Spleen (tissue), 11 donors: ENCODE measurements at regions not wholly inside any gene's neighbourhood (a gene's known extent, or its start where the extent isn't known, plus 50 kb on each side); places are given as distances from the start of the nearest gene placed in this dataset.
A peak's percentile ranks its signal among the peaks of the same experiment; 100 is the strongest.

Source experiments
- DNase-seq: peaks from one replicate; pipeline ENCODE4 v3.0.0-alpha.2; 2020
- H3K27ac ChIP-seq, 8 donors: fragments of 200-600 bp; sonication (generic) in 7 of 8; 1 replicate in 4 of 8; 2 replicates in 4 of 8; pipeline versions ENCODE4 v1.5.0 to v1.8.0; 2016 to 2021; ENCODE audit warnings: inconsistent platforms in 4 of 8, mild to moderate bottlenecking in 4 of 8, moderate library complexity in 1 of 8
- H3K27me3 ChIP-seq, 7 donors: fragments of 200-600 bp; sonication (generic) in 6 of 7; replicated peaks in 1 of 7; 1 replicate in 4 of 7; 2 replicates in 3 of 7; pipeline versions ENCODE4 v1.5.0 to v1.8.0; 2016 to 2021; ENCODE audit warnings: inconsistent platforms in 3 of 7, mild to moderate bottlenecking in 1 of 7
- H3K36me3 ChIP-seq, 6 donors: fragments of 200-600 bp; sonication (generic) in 5 of 6; 1 replicate in 4 of 6; 2 replicates in 2 of 6; pipeline versions ENCODE4 v1.5.0 to v1.8.0; 2016 to 2021; ENCODE audit warnings: inconsistent platforms in 2 of 6
- H3K4me1 ChIP-seq, 6 donors: fragments of 200-600 bp; sonication (generic) in 5 of 6; 1 replicate in 3 of 6; 2 replicates in 3 of 6; pipeline versions ENCODE4 v1.5.0 to v1.8.0; 2016 to 2021; ENCODE audit warnings: inconsistent platforms in 3 of 6
- H3K4me3 ChIP-seq, 8 donors: fragments of 200-600 bp; sonication (generic) in 7 of 8; 1 replicate in 4 of 8; 2 replicates in 4 of 8; pipeline versions ENCODE4 v1.5.0 to v1.8.0; 2016 to 2021; ENCODE audit warnings: inconsistent platforms in 4 of 8, mild to moderate bottlenecking in 4 of 8, moderate library complexity in 2 of 8
- H3K9me3 ChIP-seq, 8 donors: fragments of 200-600 bp; sonication (generic) in 7 of 8; 1 replicate in 4 of 8; 2 replicates in 4 of 8; pipeline versions ENCODE4 v1.5.0 to v1.8.0; 2016 to 2021; ENCODE audit warnings: inconsistent platforms in 4 of 8
- POLR2A ChIP-seq, 3 donors: fragments of 450-650 bp; IDR thresholded peaks; one replicate each; pipeline ENCODE4 v1.5.1; 2017; ENCODE audit warnings: antibody characterized with exemption in 3 of 3, mild to moderate bottlenecking in 1 of 3
- POLR2AphosphoS5 ChIP-seq, 3 donors: sonication (generic); formaldehyde crosslinking; IDR thresholded peaks; one replicate each; pipeline ENCODE4 v1.5.1; 2017; ENCODE audit warnings: antibody characterized with exemption in 3 of 3
- WGBS, 5 donors: extraction: QIAGEN DNeasy Blood & Tissue Kit in 3 of 5; methylation state at CpG; one replicate each; pipeline versions ENCODE4 v1.1.5 to v1.1.7; 2013 to 2018; 5-methylcytosine and 5-hydroxymethylcytosine counted together
- intact Hi-C: fragments of 100-400 bp; cut with DNase I; formaldehyde crosslinking; loops from one replicate; pipeline ENCODE4 v1.15.0; 2023; ENCODE audit warnings: low total_unique reads
- TF ChIP-seq, protein P1 (sequence below), 11 experiments: fragments of 200-600 bp in 7 of 11; fragments of 450-650 bp in 4 of 11; sonication (generic) in 4 of 11; IDR thresholded peaks in 8 of 11; conservative IDR thresholded peaks in 3 of 11; 1 replicate in 7 of 11; 2 replicates in 4 of 11; pipeline versions ENCODE4 v1.4.0 to v1.8.0; 2016 to 2021; ENCODE audit warnings: antibody characterized with exemption in 11 of 11, inconsistent platforms in 4 of 11, mild to moderate bottlenecking in 1 of 11
- donor health status: healthy with polysubstance abuse.
- donor health status: DM: no; HTN: no; CAD: no; lungs with moderate emphysema.
- donor health status: DM: no; HTN: no; CAD: no.
- donor health status: Bipolar disorder and iron deficiency.
- donor health status: healthy.
- donor health status: DM: no; HTN: no; CAD: no.
- donor health status: DM: yes; HTN: yes; CAD: no.

DNA sequence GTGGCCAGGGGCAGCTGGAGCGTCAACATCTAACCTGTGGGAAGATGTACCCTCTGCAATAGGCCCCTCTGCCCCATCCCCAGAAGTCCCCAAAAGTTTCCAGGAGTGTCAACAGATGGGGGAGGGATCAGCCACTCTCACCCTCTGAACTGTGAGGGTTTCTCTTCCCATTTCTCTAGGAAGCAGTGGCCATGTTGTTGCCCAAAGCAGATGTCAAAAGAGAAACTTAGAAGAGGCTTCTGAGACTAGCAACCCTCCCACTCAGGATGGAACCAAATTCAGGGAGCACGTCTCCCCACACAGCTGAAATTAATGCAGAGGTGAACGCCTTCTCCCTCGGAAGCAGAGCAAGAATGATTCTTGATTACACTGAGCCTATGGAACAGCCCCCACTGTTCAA, 70.3 kb downstream of the ARL4C start:
- H3K27ac ChIP-seq: peak overlapping the region; percentile 30 to 90 (median 82)
- WGBS, 5 donors: 54 to 69% (median 66%) methylated on average over 4 of the region's 4 CpGs
- H3K27me3 ChIP-seq: no peaks in the 10 kb centered on the region
- intact Hi-C loops: loop anchor here (10.0 kb wide), 1 partner anchor 68 kb away; the partner anchor contains the start of gene ARL4C
- peaks cover 34 to 81% (median 64%) of the 10 kb centered on the region in 6 donors for H3K4me1 ChIP-seq
- no peak for DNase-seq
- H3K36me3 ChIP-seq: no peaks in the 10 kb centered on the region
- H3K9me3 ChIP-seq: no peaks in the 10 kb centered on the region
- TF ChIP-seq POLR2A (IDR thresholded peaks at IDR 0.05) (no peak), POLR2AphosphoS5 (IDR thresholded peaks at IDR 0.05) (no peak)
- TF ChIP-seq, protein P1, sequence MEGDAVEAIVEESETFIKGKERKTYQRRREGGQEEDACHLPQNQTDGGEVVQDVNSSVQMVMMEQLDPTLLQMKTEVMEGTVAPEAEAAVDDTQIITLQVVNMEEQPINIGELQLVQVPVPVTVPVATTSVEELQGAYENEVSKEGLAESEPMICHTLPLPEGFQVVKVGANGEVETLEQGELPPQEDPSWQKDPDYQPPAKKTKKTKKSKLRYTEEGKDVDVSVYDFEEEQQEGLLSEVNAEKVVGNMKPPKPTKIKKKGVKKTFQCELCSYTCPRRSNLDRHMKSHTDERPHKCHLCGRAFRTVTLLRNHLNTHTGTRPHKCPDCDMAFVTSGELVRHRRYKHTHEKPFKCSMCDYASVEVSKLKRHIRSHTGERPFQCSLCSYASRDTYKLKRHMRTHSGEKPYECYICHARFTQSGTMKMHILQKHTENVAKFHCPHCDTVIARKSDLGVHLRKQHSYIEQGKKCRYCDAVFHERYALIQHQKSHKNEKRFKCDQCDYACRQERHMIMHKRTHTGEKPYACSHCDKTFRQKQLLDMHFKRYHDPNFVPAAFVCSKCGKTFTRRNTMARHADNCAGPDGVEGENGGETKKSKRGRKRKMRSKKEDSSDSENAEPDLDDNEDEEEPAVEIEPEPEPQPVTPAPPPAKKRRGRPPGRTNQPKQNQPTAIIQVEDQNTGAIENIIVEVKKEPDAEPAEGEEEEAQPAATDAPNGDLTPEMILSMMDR (IDR thresholded peaks at IDR 0.05 in 8 of 11, conservative IDR thresholded peaks at IDR 0.05 in 3 of 11): no peak
- peak overlapping the region in 1 of 8 donors; percentile 11 for H3K4me3 ChIP-seq

DNA sequence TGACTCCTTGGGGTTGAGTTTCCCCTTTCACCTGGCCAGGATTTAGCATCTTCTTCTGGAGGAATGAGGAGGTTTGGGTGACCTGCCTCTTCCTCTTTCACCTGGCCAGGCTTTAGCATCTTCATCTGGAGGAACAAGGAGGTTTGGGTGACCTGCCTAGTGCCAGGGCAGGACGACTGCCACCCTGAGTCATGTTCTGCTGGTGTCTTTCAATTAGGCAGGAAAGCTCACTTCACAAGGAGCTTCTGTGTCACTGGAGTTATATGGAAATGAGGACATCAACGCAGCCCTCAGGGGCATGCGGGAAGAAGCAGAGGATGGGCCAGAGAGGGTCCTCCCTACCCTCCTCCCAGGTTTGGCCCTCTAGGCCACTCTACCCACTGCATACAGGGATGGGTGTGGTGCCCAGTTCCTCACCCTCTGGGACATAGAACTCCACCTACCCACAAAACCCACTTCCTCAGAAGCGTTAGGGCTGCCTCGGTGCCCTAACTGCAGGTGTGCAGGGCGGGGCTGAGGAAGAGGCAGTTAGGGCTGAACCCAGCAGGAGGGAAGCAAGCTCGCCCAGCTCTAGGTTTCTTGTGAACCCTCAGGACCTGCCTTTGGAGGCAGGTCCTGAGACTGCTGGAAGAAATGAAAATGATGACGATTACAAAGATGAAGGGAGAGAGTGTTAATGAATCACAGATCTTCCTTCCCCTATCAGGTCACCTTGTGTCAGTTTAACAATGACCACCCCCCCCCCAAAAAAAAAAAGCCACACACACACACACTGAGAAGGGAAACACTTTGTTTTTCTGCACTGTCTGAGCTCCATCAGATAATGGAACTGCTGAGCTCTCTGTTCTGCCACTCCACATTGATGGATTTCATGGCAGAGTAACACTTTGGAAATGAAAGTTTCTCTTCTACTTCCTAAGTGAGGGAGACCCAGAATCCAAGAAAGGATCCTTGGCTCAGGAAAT, 71.0 kb downstream of the ARL4C start:
- Histone ChIP-seq H3K36me3 (no peaks in the 10 kb centered on the region), H3K27ac (peak overlapping the region; percentile 30 to 90 (median 82)), H3K27me3 (no peaks in the 10 kb centered on the region), H3K9me3 (no peaks in the 10 kb centered on the region), H3K4me3 (peak overlapping the region in 1 of 8 donors; percentile 31), H3K4me1 (peaks cover 39 to 88% (median 71%) of the 10 kb centered on the region in 6 donors)
- intact Hi-C loops: loop anchor here (10.0 kb wide), 1 partner anchor 69 kb away; the partner anchor contains the start of gene ARL4C
- TF ChIP-seq, protein P1 (IDR thresholded peaks at IDR 0.05 in 8 of 11, conservative IDR thresholded peaks at IDR 0.05 in 3 of 11): peak in 1 of 11 experiments; percentile 7
- peak; percentile 59 to 92 (median 90) for TF ChIP-seq POLR2AphosphoS5 (IDR thresholded peaks at IDR 0.05)
- TF ChIP-seq POLR2A (IDR thresholded peaks at IDR 0.05): no peak
- DNase-seq: peak; percentile 94
- WGBS, 5 donors: 21 to 39% (median 27%) methylated on average over 8 of the region's 8 CpGs

DNA sequence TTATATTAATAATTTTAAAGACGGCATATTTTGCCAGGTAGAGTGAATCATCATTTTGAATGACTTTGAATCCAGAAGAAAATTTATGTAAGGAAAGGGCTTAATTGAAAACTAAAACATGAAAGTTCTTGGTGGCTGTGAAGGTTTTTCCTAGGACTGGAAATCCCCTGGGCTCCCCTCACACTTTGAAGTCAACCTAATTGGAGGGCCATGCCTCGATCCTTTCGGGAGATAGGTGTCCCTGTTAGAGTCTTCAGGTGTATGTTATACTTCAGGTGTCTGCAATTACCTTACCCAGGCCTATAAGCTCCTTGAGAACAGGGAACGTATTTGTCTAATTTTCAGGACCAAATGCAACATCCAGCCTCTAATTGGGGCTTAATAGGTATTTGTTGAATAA, 73.0 kb downstream of the ARL4C start:
- DNase-seq: no peak
- WGBS, 5 donors: 53 to 66% (median 60%) methylated on average over 4 of the region's 4 CpGs
- Histone ChIP-seq H3K4me1 (peaks cover 46 to 89% (median 81%) of the 10 kb centered on the region in 6 donors), H3K4me3 (no peak overlapping the region), H3K27me3 (no peaks in the 10 kb centered on the region), H3K9me3 (no peaks in the 10 kb centered on the region), H3K36me3 (no peaks in the 10 kb centered on the region), H3K27ac (peak overlapping the region in 6 of 8 donors; percentile 22 to 90 (median 82))
- intact Hi-C loops: loop anchor here (10.0 kb wide), 1 partner anchor 71 kb away; the partner anchor contains the start of gene ARL4C
- TF ChIP-seq, protein P1 (IDR thresholded peaks at IDR 0.05 in 8 of 11, conservative IDR thresholded peaks at IDR 0.05 in 3 of 11): no peak
- TF ChIP-seq POLR2A (IDR thresholded peaks at IDR 0.05): no peak
- no peak for TF ChIP-seq POLR2AphosphoS5 (IDR thresholded peaks at IDR 0.05)

DNA sequence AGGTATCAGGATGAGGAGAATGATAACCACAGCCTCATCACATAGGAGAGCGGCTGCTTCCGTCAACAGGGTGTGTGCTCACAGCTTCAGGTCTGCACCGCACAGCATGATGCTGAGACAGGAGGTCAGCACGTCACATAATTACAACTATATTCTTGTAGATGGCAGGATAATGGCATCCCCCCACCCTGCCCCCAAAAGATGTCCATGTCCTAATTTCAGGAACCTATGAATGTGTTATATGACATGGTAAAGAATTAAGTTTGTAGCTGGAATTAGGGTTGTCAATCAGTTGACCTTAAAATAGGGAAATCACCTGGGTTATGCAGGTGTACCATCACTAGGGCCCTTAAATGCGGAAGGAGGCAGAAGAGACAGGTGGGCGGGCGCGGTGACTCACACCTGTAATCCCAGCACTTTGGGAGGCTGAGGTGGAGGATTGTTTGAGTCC, 73.9 kb downstream of the ARL4C start:
- intact Hi-C loops: loop anchor here (10.0 kb wide), 1 partner anchor 72 kb away; the partner anchor contains the start of gene ARL4C
- Histone ChIP-seq H3K36me3 (no peaks in the 10 kb centered on the region), H3K9me3 (peaks cover 0 to 7% (median 2%) of the 10 kb centered on the region in 8 donors), H3K4me3 (no peak overlapping the region), H3K4me1 (peaks cover 46 to 81% (median 75%) of the 10 kb centered on the region in 6 donors), H3K27me3 (no peaks in the 10 kb centered on the region), H3K27ac (peak overlapping the region in 7 of 8 donors; percentile 22 to 90 (median 81))
- WGBS, 5 donors: 59 to 79% (median 76%) methylated on average over 8 of the region's 8 CpGs
- DNase-seq: peak; percentile 83
- TF ChIP-seq POLR2AphosphoS5 (IDR thresholded peaks at IDR 0.05) (peak in 2 of 3 donors; percentile 45 to 63), POLR2A (IDR thresholded peaks at IDR 0.05) (no peak)
- TF ChIP-seq, protein P1 (IDR thresholded peaks at IDR 0.05 in 8 of 11, conservative IDR thresholded peaks at IDR 0.05 in 3 of 11): no peak
